Brain microvascular endothelial cell (primary cell): ENCODE measurements at regions not wholly inside any gene's neighbourhood (a gene's known extent, or its start where the extent isn't known, plus 50 kb on each side); places are given as distances from the start of the nearest gene placed in this dataset.
A peak's percentile ranks its signal among the peaks of the same experiment; 100 is the strongest.
"Not testable (repeated sequence)": the region's sequence is repeated elsewhere in the genome, so short reads cannot be mapped to it uniquely, and the experiment has no call there.

ENCODE experiments used
- DNase-seq: peaks from one replicate; pipeline ENCODE4 v3.0.0-alpha.2; 2020
- H3K27ac ChIP-seq: fragments of 250-450 bp; sonication (Bioruptor Pico); 2 replicates; pipeline ENCODE4 v1.5.1; 2020; ENCODE audit warnings: mild to moderate bottlenecking, moderate library complexity
- H3K27me3 ChIP-seq: fragments of 250-450 bp; sonication (Bioruptor Pico); replicated peaks from 2 replicates; pipeline ENCODE4 v1.5.1; 2020; ENCODE audit warnings: mild to moderate bottlenecking
- H3K36me3 ChIP-seq: fragments of 250-450 bp; sonication (Bioruptor Pico); replicated peaks from 2 replicates; pipeline ENCODE4 v1.5.1; 2020; ENCODE audit warnings: mild to moderate bottlenecking
- H3K4me3 ChIP-seq: 2 replicates; pipeline ENCODE4 v1.5.1; 2011; ENCODE audit warnings: low read depth, mild to moderate bottlenecking, control low read depth, low read length, moderate library complexity
- in situ Hi-C: cut with HindIII; loops from 2 replicates; pipeline ENCODE4 v1.10.0; 2017; ENCODE audit warnings: low sequenced_read_pairs, low pct_ligation_motif_present
- TF ChIP-seq, protein P1 (sequence below): IDR thresholded peaks from 2 replicates; pipeline ENCODE4 v1.5.1; 2011; ENCODE audit warnings: low read depth, mild to moderate bottlenecking, moderate library complexity, low read length, control low read depth, inconsistent platforms; ENCODE audit errors: missing control alignments

GRCh38 chr13:110044551-110045111 lies 258.2 kb upstream of the IRS2 start:
- H3K27me3 ChIP-seq = no peaks in the 10 kb centered on the region
- in situ Hi-C loops = no loop called here
- H3K36me3 ChIP-seq = no peaks in the 10 kb centered on the region
- TF ChIP-seq, protein P1, sequence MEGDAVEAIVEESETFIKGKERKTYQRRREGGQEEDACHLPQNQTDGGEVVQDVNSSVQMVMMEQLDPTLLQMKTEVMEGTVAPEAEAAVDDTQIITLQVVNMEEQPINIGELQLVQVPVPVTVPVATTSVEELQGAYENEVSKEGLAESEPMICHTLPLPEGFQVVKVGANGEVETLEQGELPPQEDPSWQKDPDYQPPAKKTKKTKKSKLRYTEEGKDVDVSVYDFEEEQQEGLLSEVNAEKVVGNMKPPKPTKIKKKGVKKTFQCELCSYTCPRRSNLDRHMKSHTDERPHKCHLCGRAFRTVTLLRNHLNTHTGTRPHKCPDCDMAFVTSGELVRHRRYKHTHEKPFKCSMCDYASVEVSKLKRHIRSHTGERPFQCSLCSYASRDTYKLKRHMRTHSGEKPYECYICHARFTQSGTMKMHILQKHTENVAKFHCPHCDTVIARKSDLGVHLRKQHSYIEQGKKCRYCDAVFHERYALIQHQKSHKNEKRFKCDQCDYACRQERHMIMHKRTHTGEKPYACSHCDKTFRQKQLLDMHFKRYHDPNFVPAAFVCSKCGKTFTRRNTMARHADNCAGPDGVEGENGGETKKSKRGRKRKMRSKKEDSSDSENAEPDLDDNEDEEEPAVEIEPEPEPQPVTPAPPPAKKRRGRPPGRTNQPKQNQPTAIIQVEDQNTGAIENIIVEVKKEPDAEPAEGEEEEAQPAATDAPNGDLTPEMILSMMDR = peak; percentile 9
- no peak overlapping the region for H3K4me3 ChIP-seq
- DNase-seq = no peak
- H3K27ac ChIP-seq = no peak overlapping the region

GRCh38 chr13:110042253-110042950 lies 256.0 kb upstream of the IRS2 start:
- H3K4me3 ChIP-seq = no peak overlapping the region
- H3K27ac ChIP-seq = no peak overlapping the region
- H3K36me3 ChIP-seq = no peaks in the 10 kb centered on the region
- TF ChIP-seq, protein P1 = no peak
- no peak for DNase-seq
- in situ Hi-C loops = no loop called here
- H3K27me3 ChIP-seq = no peaks in the 10 kb centered on the region

- not testable (repeated sequence) for H3K4me3 ChIP-seq
Observed at GRCh38 chr13:110041638-110042037, 255.3 kb upstream of the IRS2 start.

DNA sequence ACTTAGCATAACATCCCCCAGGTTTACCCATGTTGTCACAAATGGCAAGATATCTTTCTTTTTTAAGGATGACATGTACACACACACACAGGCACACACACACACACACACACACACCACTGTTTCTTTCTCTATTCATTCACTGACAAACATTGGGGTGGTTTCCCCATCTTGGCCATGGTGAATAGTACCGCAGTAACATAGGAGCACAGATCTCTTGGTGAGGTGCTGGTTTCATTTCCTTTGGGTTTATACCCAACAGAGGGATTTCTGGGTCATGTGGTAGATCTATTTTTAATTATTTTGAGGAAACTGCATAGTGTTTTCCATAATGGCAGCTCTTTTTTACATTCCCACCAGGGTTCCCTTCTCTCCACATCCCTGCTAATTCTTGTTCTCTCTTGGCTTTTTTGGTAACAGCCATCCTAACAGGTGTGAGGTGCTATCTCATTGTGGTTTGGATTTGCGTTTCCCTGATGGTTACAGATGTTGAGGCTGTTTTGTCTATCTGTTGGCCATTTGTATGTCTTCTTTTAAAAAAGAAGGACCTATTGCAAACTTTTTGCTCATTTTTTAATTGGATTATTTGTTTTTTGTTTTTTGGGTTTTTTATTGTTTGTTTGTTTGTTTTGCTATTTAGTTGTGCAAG lies 251.7 kb upstream of the IRS2 start:
- in situ Hi-C loops = no loop called here
- Histone ChIP-seq H3K27ac (no peak overlapping the region), H3K4me3 (no peak overlapping the region), H3K36me3 (no peaks in the 10 kb centered on the region), H3K27me3 (no peaks in the 10 kb centered on the region)
- TF ChIP-seq, protein P1 = no peak
- DNase-seq = no peak

More at GRCh38 chr13:110041638-110042037, 255.3 kb upstream of the IRS2 start:
- H3K27me3 ChIP-seq, H3K27ac ChIP-seq, in situ Hi-C loops, DNase-seq, H3K36me3 ChIP-seq: not testable (repeated sequence)

GRCh38 chr13:110036060-110036459 lies 249.7 kb upstream of the IRS2 start:
- TF ChIP-seq, protein P1 = no peak
- Histone ChIP-seq H3K4me3 (no peak overlapping the region), H3K27ac (no peak overlapping the region), H3K36me3 (no peaks in the 10 kb centered on the region), H3K27me3 (no peaks in the 10 kb centered on the region)
- in situ Hi-C loops = no loop called here
- DNase-seq = no peak

- no peak overlapping the region for H3K4me3 ChIP-seq
- TF ChIP-seq, protein P1 = no peak
- in situ Hi-C loops = no loop called here
- DNase-seq = no peak
- H3K36me3 ChIP-seq = no peaks in the 10 kb centered on the region
- H3K27ac ChIP-seq = no peak overlapping the region
- H3K27me3 ChIP-seq = no peaks in the 10 kb centered on the region
Observed at GRCh38 chr13:110034031-110034549, 247.7 kb upstream of the IRS2 start.
